ENCODE measurements at regions not wholly inside any gene's neighbourhood (a gene's known extent, or its start where the extent isn't known, plus 50 kb on each side); places are given as distances from the start of the nearest gene placed in this dataset.

DNA sequence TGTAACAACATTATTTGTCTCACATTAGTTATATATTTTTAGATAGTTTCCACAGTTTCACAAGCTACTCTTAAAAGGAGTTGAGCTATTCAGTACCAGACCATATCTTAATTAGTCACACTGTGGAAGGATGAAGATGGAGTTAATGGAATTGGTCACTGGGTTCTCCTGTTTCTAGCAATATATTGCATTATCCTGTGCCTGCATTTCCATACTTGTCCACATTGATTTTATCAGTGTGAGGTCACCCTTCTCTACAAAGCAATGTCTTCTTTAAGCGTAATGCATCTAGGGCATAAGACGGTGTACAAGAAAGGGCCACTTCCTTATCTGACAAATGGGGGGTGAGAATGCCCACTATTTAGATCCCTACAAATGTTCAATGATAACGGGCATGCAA is 216.8 kb upstream of the TANK start:
- Histone ChIP-seq H3K36me3 (ENCODE audit: insufficient read depth, low read length) (no peaks in the 10 kb centered on the region), H3K27me3 (ENCODE audit: insufficient read depth, low read length) (no peaks in the 10 kb centered on the region), H3K4me2 (ENCODE audit: low read length) (no peak overlapping the region), H3K79me2 (ENCODE audit: insufficient read depth, low read length) (no peaks in the 10 kb centered on the region), H3K4me3 (ENCODE audit: insufficient read depth, low read depth, low read length) (no peak overlapping the region), H4K20me1 (ENCODE audit: insufficient read depth, low read length) (no peaks in the 10 kb centered on the region), H2AFZ (ENCODE audit: low read depth, low read length) (no peak overlapping the region), H3K27ac (ENCODE audit: low read depth, low read length) (no peak overlapping the region), H3K9ac (ENCODE audit: low read length) (no peak overlapping the region), H3K9me3 (ENCODE audit: insufficient read depth, low read depth, low read length) (no peaks in the 10 kb centered on the region), H3K4me1 (ENCODE audit: insufficient read depth, low read length) (no peaks in the 10 kb centered on the region)
- H3K4me1 Mint-ChIP-seq (ENCODE audit: low read depth, unreplicated experiment): peaks cover 11% of the 10 kb centered on the region
- no peak for FAIRE-seq
- no peak overlapping the region for H3K4me3 Mint-ChIP-seq (ENCODE audit: unreplicated experiment)
- H3K27ac Mint-ChIP-seq (ENCODE audit: unreplicated experiment): no peak overlapping the region
- TF ChIP-seq, protein P1, sequence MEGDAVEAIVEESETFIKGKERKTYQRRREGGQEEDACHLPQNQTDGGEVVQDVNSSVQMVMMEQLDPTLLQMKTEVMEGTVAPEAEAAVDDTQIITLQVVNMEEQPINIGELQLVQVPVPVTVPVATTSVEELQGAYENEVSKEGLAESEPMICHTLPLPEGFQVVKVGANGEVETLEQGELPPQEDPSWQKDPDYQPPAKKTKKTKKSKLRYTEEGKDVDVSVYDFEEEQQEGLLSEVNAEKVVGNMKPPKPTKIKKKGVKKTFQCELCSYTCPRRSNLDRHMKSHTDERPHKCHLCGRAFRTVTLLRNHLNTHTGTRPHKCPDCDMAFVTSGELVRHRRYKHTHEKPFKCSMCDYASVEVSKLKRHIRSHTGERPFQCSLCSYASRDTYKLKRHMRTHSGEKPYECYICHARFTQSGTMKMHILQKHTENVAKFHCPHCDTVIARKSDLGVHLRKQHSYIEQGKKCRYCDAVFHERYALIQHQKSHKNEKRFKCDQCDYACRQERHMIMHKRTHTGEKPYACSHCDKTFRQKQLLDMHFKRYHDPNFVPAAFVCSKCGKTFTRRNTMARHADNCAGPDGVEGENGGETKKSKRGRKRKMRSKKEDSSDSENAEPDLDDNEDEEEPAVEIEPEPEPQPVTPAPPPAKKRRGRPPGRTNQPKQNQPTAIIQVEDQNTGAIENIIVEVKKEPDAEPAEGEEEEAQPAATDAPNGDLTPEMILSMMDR (IDR thresholded peaks at IDR 0.05; ENCODE audit: insufficient read depth, low read depth, low read length): no peak
- no peak for TF ChIP-seq EZH2 (IDR thresholded peaks at IDR 0.05; ENCODE audit: insufficient read depth, low read length)
- DNase-seq (ENCODE audit: low read depth): no peak
- no peaks in the 10 kb centered on the region for H3K9me3 Mint-ChIP-seq (ENCODE audit: unreplicated experiment)
- no peaks in the 10 kb centered on the region for H3K36me3 Mint-ChIP-seq (ENCODE audit: low read depth, unreplicated experiment)
- H3K27me3 Mint-ChIP-seq (ENCODE audit: low read depth, unreplicated experiment): no peaks in the 10 kb centered on the region

DNA sequence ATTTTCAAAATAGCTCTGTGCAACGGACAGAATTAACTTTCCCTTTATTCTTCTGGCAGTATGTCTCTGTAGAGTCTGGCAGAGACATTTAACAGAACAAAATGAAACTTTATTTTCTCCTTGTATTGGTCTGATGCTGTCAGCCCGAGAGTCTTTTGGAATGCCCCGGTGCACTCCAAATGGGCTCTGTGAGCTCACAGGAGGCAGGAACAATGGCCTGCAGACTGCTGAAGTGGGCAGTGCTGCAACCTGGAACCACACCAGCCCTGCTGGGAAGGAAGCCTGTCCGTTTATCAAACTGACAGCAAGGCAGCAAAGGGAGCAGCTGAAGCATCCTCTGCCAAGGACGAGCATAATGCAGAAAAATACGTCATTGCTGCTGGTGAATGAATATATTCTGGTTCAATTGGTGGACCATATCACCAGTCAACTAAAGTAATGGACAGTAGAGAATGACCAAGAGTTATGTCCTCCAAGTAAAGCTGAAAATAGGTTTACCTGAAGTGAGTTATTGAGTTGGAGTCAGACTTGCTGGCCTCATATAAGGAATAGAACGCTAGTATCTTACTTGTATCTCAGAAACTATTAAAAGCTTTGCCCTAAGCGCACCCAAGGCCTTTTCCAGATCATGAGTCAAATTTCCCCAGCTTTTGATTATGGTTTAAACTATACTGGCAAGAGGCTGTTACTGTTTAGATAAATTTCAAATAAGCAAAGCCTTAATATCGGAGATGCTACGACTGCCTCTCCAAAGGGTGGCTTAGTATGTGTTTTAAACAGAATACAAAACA is 207.6 kb upstream of the TANK start:
- no peak overlapping the region for H3K9ac ChIP-seq (ENCODE audit: low read length)
- H3K4me1 ChIP-seq (ENCODE audit: insufficient read depth, low read length): no peaks in the 10 kb centered on the region
- H3K36me3 Mint-ChIP-seq (ENCODE audit: low read depth, unreplicated experiment): no peaks in the 10 kb centered on the region
- peak overlapping the region; percentile 50 for H3K4me2 ChIP-seq (ENCODE audit: low read length)
- H3K27me3 Mint-ChIP-seq (ENCODE audit: low read depth, unreplicated experiment): no peaks in the 10 kb centered on the region
- no peaks in the 10 kb centered on the region for H3K9me3 Mint-ChIP-seq (ENCODE audit: unreplicated experiment)
- H3K36me3 ChIP-seq (ENCODE audit: insufficient read depth, low read length): no peaks in the 10 kb centered on the region
- no peaks in the 10 kb centered on the region for H3K9me3 ChIP-seq (ENCODE audit: insufficient read depth, low read depth, low read length)
- FAIRE-seq: peak; percentile 9
- TF ChIP-seq, protein P1 (IDR thresholded peaks at IDR 0.05; ENCODE audit: insufficient read depth, low read depth, low read length): no peak
- no peak for TF ChIP-seq EZH2 (IDR thresholded peaks at IDR 0.05; ENCODE audit: insufficient read depth, low read length)
- H3K27ac Mint-ChIP-seq (ENCODE audit: unreplicated experiment): no peak overlapping the region
- peak; percentile 78 for DNase-seq (ENCODE audit: low read depth)
- no peaks in the 10 kb centered on the region for H3K79me2 ChIP-seq (ENCODE audit: insufficient read depth, low read length)
- no peaks in the 10 kb centered on the region for H3K27me3 ChIP-seq (ENCODE audit: insufficient read depth, low read length)
- H2AFZ ChIP-seq (ENCODE audit: low read depth, low read length): peak overlapping the region; percentile 8
- peak overlapping the region; percentile 3 for H3K4me3 ChIP-seq (ENCODE audit: insufficient read depth, low read depth, low read length)
- H3K4me3 Mint-ChIP-seq (ENCODE audit: unreplicated experiment): no peak overlapping the region
- H4K20me1 ChIP-seq (ENCODE audit: insufficient read depth, low read length): no peaks in the 10 kb centered on the region
- H3K27ac ChIP-seq (ENCODE audit: low read depth, low read length): no peak overlapping the region
- no peaks in the 10 kb centered on the region for H3K4me1 Mint-ChIP-seq (ENCODE audit: low read depth, unreplicated experiment)

DNA sequence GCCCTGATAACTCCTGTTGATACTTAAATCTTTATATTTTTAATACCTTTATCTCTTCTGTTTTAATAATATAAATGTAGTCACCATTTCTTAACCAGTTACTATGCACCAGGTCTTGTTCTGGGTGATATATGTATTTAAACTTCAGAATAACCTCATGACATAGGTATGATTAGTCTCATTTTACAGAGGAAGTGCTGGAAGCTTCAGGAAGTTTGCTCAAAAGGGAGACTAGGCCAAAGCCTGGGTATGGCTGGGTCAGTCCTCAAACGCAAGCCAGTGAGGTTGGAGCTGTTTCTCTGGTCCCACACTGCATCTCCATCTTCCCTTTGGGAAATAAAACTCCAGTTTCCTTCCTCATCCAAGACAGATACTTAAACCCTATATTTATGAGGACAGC is 204.7 kb upstream of the TANK start:
- Histone ChIP-seq H3K27me3 (ENCODE audit: insufficient read depth, low read length) (no peaks in the 10 kb centered on the region), H3K4me1 (ENCODE audit: insufficient read depth, low read length) (no peaks in the 10 kb centered on the region), H3K27ac (ENCODE audit: low read depth, low read length) (no peak overlapping the region), H3K36me3 (ENCODE audit: insufficient read depth, low read length) (no peaks in the 10 kb centered on the region), H3K4me3 (ENCODE audit: insufficient read depth, low read depth, low read length) (no peak overlapping the region), H3K79me2 (ENCODE audit: insufficient read depth, low read length) (no peaks in the 10 kb centered on the region), H2AFZ (ENCODE audit: low read depth, low read length) (no peak overlapping the region), H4K20me1 (ENCODE audit: insufficient read depth, low read length) (no peaks in the 10 kb centered on the region), H3K4me2 (ENCODE audit: low read length) (no peak overlapping the region), H3K9ac (ENCODE audit: low read length) (no peak overlapping the region), H3K9me3 (ENCODE audit: insufficient read depth, low read depth, low read length) (no peaks in the 10 kb centered on the region)
- Mint-ChIP-seq H3K9me3 (ENCODE audit: unreplicated experiment) (no peaks in the 10 kb centered on the region), H3K27me3 (ENCODE audit: low read depth, unreplicated experiment) (no peaks in the 10 kb centered on the region), H3K4me1 (ENCODE audit: low read depth, unreplicated experiment) (no peaks in the 10 kb centered on the region), H3K4me3 (ENCODE audit: unreplicated experiment) (no peak overlapping the region), H3K27ac (ENCODE audit: unreplicated experiment) (no peak overlapping the region), H3K36me3 (ENCODE audit: low read depth, unreplicated experiment) (no peaks in the 10 kb centered on the region)
- DNase-seq (ENCODE audit: low read depth) (no peak), FAIRE-seq (no peak)
- no peak for TF ChIP-seq EZH2 (IDR thresholded peaks at IDR 0.05; ENCODE audit: insufficient read depth, low read length)
- TF ChIP-seq, protein P1 (IDR thresholded peaks at IDR 0.05; ENCODE audit: insufficient read depth, low read depth, low read length): no peak

All from astrocyte (in vitro differentiated cells and primary cell).